GM23248 (cell line): ENCODE measurements at regions not wholly inside any gene's neighbourhood (a gene's known extent, or its start where the extent isn't known, plus 50 kb on each side); places are given as distances from the start of the nearest gene placed in this dataset.

Experiments used
- DNase-seq: peaks from one replicate; pipeline ENCODE4 v3.0.0-alpha.2; 2015
- H2AFZ ChIP-seq: fragments of 200-600 bp; sonication (generic); 2 replicates; pipeline ENCODE4 v1.6.1; 2016; ENCODE audit warnings: antibody characterized with exemption
- H3F3A ChIP-seq: fragments of 200-600 bp; sonication (generic); 2 replicates; pipeline ENCODE4 v1.6.1; 2016; ENCODE audit warnings: mild to moderate bottlenecking, antibody characterized with exemption, mixed run types; ENCODE audit not compliant: insufficient read depth
- H3K27ac ChIP-seq: fragments of 200-600 bp; sonication (generic); 2 replicates; pipeline ENCODE4 v1.5.1; 2016; ENCODE audit warnings: mild to moderate bottlenecking
- H3K27me3 ChIP-seq: fragments of 200-600 bp; sonication (generic); replicated peaks from 2 replicates; pipeline ENCODE4 v1.6.1; 2016; ENCODE audit warnings: mild to moderate bottlenecking; ENCODE audit not compliant: insufficient read depth
- H3K36me3 ChIP-seq: fragments of 200-600 bp; sonication (generic); 2 replicates; pipeline ENCODE4 v1.6.1; 2016; ENCODE audit warnings: low read depth, mild to moderate bottlenecking
- H3K4me1 ChIP-seq: fragments of 200-600 bp; sonication (generic); 2 replicates; pipeline ENCODE4 v1.6.1; 2016; ENCODE audit warnings: mild to moderate bottlenecking; ENCODE audit not compliant: insufficient read depth
- H3K4me2 ChIP-seq: fragments of 200-600 bp; sonication (generic); one replicate; pipeline ENCODE4 v1.6.1; 2016; ENCODE audit warnings: mild to moderate bottlenecking; ENCODE audit not compliant: unreplicated experiment
- H3K4me3 ChIP-seq: fragments of 200-600 bp; sonication (generic); 2 replicates; pipeline ENCODE4 v1.5.1; 2016; ENCODE audit warnings: mild to moderate bottlenecking
- H3K79me2 ChIP-seq: fragments of 200-600 bp; sonication (generic); 2 replicates; pipeline ENCODE4 v1.6.1; 2016; ENCODE audit warnings: mild to moderate bottlenecking; ENCODE audit not compliant: insufficient read depth
- H3K9ac ChIP-seq: fragments of 200-600 bp; sonication (generic); 2 replicates; pipeline ENCODE4 v1.6.1; 2016; ENCODE audit warnings: mild to moderate bottlenecking
- H3K9me2 ChIP-seq: fragments of 200-600 bp; sonication (generic); 2 replicates; pipeline ENCODE4 v1.6.1; 2016; ENCODE audit warnings: mixed run types, mild to moderate bottlenecking, moderate library complexity; ENCODE audit not compliant: insufficient read depth
- H3K9me3 ChIP-seq: fragments of 200-600 bp; sonication (generic); one replicate; pipeline ENCODE4 v1.6.1; 2017; ENCODE audit warnings: low read depth
- H4K20me1 ChIP-seq: fragments of 200-600 bp; sonication (generic); 2 replicates; pipeline ENCODE4 v1.6.0; 2016; ENCODE audit not compliant: insufficient read depth
- EZH2 ChIP-seq: fragments of 200-600 bp; sonication (generic); IDR thresholded peaks from 2 replicates; pipeline ENCODE4 v1.6.1; 2018; ENCODE audit warnings: antibody characterized with exemption, mild to moderate bottlenecking; ENCODE audit not compliant: insufficient read depth, poor library complexity, severe bottlenecking
- EZH2phosphoT487 ChIP-seq: fragments of 200-600 bp; sonication (generic); IDR thresholded peaks from 2 replicates; pipeline ENCODE4 v1.6.1; 2018; ENCODE audit warnings: antibody characterized with exemption, moderate library complexity, mild to moderate bottlenecking, low read depth; ENCODE audit not compliant: insufficient read depth
- WGBS, 2 experiments: methylation state at CpG; one replicate each; pipeline ENCODE4 v1.1.6; 2015 to 2017; ENCODE audit warnings: low lambda C conversion rate in 2 of 2, low coverage in 1 of 2; ENCODE audit errors: missing lambda C conversion rate in 2 of 2; 5-methylcytosine and 5-hydroxymethylcytosine counted together
- in situ Hi-C: fragments of 300-500 bp; cut with MboI; formaldehyde crosslinking; loops from 2 replicates; pipeline ENCODE4 v1.15.0; 2020

DNA sequence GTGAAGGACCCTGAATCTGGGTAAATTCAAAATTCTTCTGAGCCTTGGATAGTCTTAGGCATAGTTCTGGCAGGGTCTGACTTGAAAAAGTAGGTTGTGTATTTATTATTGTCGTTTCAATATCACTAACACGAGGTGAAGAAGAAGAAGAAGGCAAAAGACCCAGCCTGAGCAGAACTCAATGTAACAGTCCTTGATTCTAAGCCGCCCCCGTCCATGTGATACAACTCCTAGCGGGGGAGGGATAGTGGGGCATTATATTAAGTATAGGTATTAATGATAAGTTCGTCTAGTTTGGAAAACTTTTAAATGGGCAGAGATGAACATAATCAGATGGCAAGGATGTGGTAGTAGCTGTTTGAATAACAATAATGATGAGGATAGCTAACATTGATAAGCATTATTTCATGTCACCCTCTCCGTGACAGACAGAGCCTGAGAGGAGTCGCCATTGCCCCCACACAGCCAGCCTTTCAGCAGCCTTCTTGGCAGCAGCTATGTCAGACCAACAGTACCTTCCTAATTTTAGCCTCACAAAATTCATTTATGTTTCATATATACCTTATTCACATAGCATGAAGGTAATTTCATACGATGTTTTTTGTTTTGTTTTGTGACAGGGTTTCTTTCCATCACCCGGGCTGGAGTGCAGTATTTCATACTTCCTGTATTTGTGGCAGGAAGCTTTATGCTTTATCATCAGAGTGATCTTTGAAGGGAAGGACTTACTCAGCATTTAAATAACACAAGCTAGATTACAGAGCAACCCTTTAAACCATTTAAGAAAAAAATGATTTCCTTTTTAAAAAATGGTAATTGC lies 64.4 kb upstream of the NPAS1 start:
- no peaks in the 10 kb centered on the region for H3K27me3 ChIP-seq
- H3K4me1 ChIP-seq, result peaks cover 50% of the 10 kb centered on the region
- peaks cover 50% of the 10 kb centered on the region for H3F3A ChIP-seq
- H3K27ac ChIP-seq, result peak overlapping the region; percentile 81
- H4K20me1 ChIP-seq, result no peaks in the 10 kb centered on the region
- no peaks in the 10 kb centered on the region for H3K9me3 ChIP-seq
- peak overlapping the region; percentile 74 for H3K9ac ChIP-seq
- in situ Hi-C loops, result no loop called here
- no peak overlapping the region; the same call in 1 of the 2 replicates for H2AFZ ChIP-seq
- peak; percentile 74 for DNase-seq
- no peaks in the 10 kb centered on the region for H3K9me2 ChIP-seq
- H3K4me3 ChIP-seq, result 0 out of 2 replicates have a peak overlapping the region, but pooled peaks have one; percentile 23
- peaks cover 92% of the 10 kb centered on the region for H3K79me2 ChIP-seq
- peak overlapping the region; percentile 45 for H3K4me2 ChIP-seq
- no peaks in the 10 kb centered on the region for H3K36me3 ChIP-seq
- no peak for TF ChIP-seq EZH2
- TF ChIP-seq EZH2phosphoT487, result no peak
- WGBS, 2 experiments, result 66 to 69% methylated on average over 10 of the region's 10 CpGs

DNA sequence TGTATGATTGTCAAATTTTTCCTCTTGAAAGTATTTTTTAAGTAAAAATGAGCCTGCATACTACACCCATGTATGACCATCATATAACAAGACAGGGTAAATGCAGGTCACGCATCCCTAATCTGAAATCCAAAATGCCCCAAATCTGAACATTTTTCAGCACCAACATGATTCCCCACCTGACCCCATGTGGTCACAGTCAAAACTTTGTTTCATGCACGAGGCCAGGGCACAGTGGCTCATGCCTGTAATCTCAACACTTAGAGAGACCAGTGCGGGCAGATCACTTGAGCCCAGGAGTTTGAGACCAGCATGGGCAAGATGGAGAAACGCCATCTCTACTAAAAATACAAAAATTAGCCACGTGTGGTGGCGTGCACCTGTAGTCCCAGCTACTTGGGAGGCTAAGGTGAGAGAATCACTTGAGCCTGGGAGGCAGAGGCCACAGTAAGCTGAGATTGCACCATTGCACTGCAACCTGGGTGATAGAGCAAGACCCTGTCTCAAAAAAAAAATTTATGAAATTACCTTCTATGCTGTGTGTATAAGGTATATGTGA lies 63.7 kb upstream of the NPAS1 start:
- Histone ChIP-seq H3K9me2 (no peaks in the 10 kb centered on the region), H3K9me3 (no peaks in the 10 kb centered on the region), H3K4me1 (peaks cover 44% of the 10 kb centered on the region), H3K79me2 (peaks cover 92% of the 10 kb centered on the region), H4K20me1 (no peaks in the 10 kb centered on the region), H3K27ac (peak overlapping the region; percentile 81), H2AFZ (no peak overlapping the region), H3K4me2 (peak overlapping the region; percentile 45), H3K9ac (peak overlapping the region; percentile 74), H3F3A (peaks cover 48% of the 10 kb centered on the region), H3K4me3 (no peak overlapping the region), H3K27me3 (no peaks in the 10 kb centered on the region), H3K36me3 (no peaks in the 10 kb centered on the region)
- no peak for DNase-seq
- 77 to 80% methylated on average over 6 of the region's 6 CpGs for WGBS, 2 experiments
- in situ Hi-C loops, result no loop called here
- TF ChIP-seq EZH2phosphoT487, result no peak
- TF ChIP-seq EZH2, result no peak

DNA sequence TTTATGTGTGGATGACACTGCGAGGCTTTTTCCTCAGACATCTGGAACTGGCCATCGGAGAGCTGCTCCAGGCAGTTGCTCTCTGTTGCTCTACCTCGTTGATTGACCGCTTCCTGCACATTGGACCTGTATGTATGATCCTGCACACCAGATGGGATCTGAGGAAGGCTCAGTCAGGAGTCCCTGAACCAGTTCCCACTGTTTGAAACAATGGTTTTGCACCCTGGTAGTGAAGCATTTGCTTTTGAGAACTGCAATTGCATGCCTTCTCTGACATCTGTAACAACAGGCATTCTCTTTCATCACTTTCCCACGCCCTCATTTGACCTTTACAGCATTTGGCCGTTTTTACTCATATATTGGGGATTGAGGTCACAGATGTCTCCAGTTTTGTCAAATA lies 61.1 kb upstream of the NPAS1 start:
- Histone ChIP-seq H3K9me2 (no peaks in the 10 kb centered on the region), H3F3A (peaks cover 44% of the 10 kb centered on the region), H3K36me3 (no peaks in the 10 kb centered on the region), H3K4me3 (no peak overlapping the region), H3K4me1 (peaks cover 42% of the 10 kb centered on the region), H3K9me3 (no peaks in the 10 kb centered on the region), H3K9ac (peak overlapping the region; percentile 66), H4K20me1 (no peaks in the 10 kb centered on the region), H3K4me2 (peak overlapping the region; percentile 27), H3K27ac (peak overlapping the region; percentile 71), H3K27me3 (no peaks in the 10 kb centered on the region), H3K79me2 (peaks cover 93% of the 10 kb centered on the region), H2AFZ (no peak overlapping the region)
- peak; percentile 72 for DNase-seq
- TF ChIP-seq EZH2phosphoT487 (no peak), EZH2 (no peak)
- 22 to 23% methylated on average over 6 of the region's 6 CpGs for whole genome bisulfite sequencing, 2 experiments
- in situ Hi-C loops, result no loop called here

GRCh38 chr19:46959894-46960556 lies 59.6 kb upstream of the NPAS1 start:
- 97 to 98% methylated on average over 5 of the region's 5 CpGs for WGBS, 2 experiments
- Histone ChIP-seq H3K9ac (no peak overlapping the region), H3F3A (peaks cover 46% of the 10 kb centered on the region), H2AFZ (no peak overlapping the region), H3K4me1 (peaks cover 49% of the 10 kb centered on the region), H3K4me2 (no peak overlapping the region), H3K36me3 (no peaks in the 10 kb centered on the region), H3K4me3 (no peak overlapping the region), H4K20me1 (no peaks in the 10 kb centered on the region), H3K9me3 (no peaks in the 10 kb centered on the region), H3K79me2 (peaks cover 87% of the 10 kb centered on the region), H3K9me2 (no peaks in the 10 kb centered on the region), H3K27me3 (no peaks in the 10 kb centered on the region), H3K27ac (peak overlapping the region; percentile 71)
- DNase-seq, result no peak
- TF ChIP-seq EZH2phosphoT487, result no peak
- no peak for TF ChIP-seq EZH2
- in situ Hi-C loops, result no loop called here
